ENCODE measurements at regions not wholly inside any gene's neighbourhood (a gene's known extent, or its start where the extent isn't known, plus 50 kb on each side); places are given as distances from the start of the nearest gene placed in this dataset.

DNA sequence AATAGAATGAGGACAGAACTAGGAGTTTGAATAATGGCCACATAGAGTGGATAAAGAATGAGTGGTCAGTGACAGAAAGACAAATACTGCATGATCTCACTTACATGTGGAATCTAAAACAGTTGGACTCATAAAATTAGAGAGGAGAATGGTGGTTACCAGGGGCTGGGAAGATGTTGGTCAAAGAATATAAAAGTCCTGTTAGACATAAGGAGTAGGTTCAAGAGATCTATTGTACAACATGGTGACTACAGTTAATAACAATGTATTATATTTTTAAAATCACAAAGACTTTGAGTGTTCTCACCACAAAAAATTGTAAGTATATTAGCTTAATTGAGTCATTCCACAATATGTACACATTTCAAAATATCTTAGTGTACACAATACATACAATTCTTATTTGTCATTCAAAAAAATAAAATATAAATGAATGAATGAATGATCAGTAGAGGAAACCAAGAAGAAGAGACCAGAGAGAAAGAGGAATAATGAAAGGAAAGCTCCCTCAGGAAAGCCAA is 177.9 kb upstream of the VRK2 start:
- no peak for DNase-seq (ENCODE audit: low read depth in 1 of 2, low spot score in 1 of 2)

DNA sequence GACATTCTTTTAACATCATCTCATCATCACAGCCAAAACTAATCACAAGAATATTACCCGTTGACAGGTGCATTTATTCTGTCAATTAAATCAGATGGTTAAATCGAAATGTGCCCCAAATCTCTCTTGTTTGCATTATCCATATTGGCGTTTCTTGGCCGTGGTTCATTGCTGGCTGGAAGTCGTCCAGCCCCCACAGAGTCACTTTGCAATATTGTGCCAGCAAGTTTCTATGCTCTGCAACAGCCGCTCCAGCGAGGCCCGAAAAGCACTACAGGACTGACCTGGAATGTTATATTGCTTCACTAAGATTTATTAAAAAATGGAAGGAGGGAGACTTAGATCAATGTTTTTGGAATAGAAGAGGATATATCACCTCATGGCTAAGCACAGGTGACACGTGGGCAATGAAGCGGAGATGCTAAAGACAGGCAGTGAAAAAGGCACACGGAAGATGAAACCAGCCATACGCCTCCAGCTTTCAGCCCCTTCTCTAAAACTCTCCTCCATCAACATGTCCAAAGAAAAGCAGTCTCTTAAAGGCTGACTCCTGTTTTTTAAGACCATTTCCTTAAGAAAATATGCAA is 176.8 kb upstream of the VRK2 start:
- DNase-seq (ENCODE audit: low read depth in 1 of 2, low spot score in 1 of 2): no peak

DNA sequence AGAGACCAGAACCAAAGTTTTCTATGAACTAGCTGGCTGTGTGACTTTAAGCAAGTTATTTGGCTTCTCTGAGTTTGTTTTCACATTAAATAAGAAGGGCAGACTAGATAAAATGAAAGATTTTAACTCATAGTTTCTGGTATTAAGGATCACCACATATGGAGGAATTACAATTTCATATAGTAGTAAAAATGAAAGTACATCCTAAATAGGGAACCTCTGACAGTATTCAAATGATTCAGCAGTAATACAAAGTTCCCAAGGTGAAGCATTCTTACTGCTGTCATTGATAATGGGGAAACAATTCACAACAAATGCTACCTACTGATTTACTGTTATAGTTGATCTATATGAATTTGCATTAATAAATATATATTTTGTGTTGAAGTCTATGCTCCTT is 170.3 kb upstream of the VRK2 start:
- no peak for DNase-seq (ENCODE audit: low read depth in 1 of 2, low spot score in 1 of 2)

DNA sequence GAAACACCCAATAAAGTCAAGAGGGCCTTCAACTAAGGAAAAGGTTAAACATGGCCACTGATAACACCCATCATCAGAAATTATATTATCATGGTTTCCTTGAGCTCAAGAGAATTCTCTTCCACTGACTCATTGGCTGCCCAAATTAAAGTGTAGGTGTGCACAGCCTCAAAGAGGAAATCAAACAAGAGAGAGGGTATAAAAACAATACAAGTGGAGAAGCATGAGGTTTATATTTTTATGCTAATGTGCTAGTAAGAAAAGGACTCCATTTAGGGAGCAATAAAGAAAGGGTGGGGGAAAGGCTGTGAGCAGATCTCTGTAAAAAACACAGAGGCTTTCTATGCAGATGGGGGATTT is 168.8 kb upstream of the VRK2 start:
- DNase-seq (ENCODE audit: low read depth in 1 of 2, low spot score in 1 of 2): no peak

DNA sequence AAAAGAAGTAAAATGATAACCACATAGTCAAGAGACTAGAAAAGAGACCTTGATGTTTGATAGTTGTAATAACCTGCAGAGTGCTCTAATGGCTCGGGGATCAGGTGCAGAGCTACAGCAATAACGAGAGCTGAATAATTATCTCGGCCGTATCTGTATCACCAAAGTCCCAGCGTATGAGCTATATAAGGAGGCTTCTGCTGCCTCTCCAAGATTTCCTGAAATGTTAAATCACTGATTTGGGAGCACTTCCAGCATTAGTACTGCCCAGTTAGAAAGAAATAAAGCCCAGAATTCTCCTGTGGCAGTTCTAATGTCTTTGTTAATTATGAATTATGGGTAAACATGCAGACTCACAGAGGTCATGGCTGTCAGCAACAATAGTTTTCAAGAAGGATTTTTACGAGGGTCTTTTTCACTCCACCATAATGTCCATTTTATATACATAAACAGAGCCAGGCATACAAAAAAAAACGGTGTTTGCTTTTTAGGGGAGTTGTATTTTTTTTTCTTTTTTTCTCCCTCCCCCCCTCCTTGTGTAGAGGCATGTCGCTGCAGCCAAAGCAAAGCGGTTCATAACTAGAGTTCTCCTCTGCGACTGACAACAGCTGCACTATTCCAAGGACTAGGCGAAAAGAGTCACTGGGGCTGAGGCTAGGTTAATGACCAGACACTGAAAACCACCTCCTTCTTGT is 168.3 kb upstream of the VRK2 start:
- no peak for DNase-seq (ENCODE audit: low read depth in 1 of 2, low spot score in 1 of 2)

DNA sequence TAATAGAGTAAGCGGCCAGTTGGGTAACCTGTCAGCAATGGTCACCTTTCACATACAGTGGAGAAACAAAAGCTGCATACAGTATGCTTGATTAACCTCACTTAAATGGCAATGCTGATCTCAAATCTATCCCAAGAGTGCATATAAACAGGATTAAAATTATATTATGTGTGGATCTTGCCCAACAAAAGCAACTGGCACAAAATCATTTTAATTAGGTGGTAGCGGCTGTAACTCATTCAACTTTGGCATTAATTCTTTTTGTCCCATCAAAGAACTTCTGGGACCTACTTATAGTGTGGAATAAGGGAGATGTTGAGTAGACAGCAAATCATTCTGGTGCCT is 167.8 kb upstream of the VRK2 start:
- no peak for DNase-seq (ENCODE audit: low read depth in 1 of 2, low spot score in 1 of 2)

DNA sequence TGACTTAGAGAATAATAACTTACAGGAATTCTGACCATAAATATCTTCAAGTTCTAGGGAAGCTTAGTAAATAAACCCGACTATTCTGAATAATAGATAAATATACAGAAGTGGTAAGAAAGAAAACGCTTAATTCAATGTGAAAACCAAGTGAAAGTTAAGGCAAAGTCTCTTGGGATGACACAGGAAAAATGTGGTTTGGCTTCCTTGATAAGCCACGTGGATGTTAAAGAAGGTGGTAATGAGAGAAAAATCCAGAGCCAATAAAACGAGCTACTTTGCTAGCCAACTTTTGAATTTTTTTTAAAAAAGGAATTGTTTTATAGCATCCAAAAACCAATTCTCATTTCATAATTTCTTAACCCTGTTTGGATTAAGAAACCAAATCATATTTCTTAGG is 166.2 kb upstream of the VRK2 start:
- DNase-seq (ENCODE audit: low read depth in 1 of 2, low spot score in 1 of 2): no peak

DNA sequence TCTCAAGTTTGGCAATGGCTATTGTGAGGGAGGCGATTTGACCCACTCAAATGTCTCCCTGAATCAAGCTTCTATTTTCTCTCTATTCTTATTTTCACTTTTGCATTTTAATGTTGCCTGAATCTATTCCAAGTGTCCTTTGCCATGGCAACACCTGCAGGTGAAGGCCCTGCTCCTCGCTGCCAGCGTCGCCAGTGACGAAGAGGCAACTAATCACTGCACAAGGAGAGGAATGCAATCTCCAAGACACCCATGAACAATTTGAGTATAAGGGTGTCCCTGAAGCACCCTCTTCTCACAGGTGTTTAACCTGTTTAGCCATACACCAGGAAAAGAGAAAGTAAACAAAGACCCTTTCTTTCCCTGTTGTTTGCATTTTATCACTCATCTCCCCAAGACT is 165.6 kb upstream of the VRK2 start:
- DNase-seq (ENCODE audit: low read depth in 1 of 2, low spot score in 1 of 2): no peak

DNA sequence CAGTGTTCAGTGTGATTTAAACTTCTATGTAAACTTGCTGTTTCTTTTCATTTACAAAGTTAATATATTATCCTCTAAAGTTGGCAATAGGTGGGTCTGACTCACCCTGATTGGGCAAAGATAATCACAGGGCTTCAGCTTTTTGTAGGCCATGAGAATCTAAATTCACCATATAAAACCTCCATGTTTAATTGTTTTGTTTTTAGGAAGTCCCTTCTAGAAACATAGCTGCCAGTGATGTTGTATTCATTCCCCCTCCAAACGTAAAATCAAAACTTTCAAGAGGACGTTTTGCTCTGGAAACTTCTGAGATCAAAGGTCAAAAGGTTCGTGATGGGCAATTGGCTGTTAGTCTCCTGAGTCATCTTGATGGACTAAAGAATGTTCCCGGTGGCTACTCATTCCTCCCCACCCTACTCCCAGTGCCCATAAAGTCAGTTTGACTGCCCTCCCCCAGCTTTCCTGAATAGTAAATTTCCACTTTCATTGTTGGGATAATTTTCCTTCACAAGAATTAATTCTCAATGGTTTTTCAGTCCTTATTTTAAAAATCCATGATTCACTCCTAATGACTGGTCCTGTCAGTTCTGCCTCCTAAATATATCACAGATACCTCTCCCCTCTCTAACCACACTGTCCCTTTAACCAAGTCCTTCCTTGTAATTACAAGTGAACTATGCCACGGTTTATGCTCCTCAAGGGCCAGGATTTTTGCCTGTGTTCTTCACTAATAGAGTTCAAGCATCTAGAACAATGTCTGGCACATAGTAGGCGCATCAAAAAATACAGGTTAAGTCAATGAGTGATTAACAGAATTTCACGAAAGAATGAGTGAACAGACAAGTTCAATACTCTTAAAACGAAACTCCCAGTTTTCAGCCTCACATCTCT is 164.4 kb upstream of the VRK2 start:
- DNase-seq (ENCODE audit: low read depth in 1 of 2, low spot score in 1 of 2): no peak

DNA sequence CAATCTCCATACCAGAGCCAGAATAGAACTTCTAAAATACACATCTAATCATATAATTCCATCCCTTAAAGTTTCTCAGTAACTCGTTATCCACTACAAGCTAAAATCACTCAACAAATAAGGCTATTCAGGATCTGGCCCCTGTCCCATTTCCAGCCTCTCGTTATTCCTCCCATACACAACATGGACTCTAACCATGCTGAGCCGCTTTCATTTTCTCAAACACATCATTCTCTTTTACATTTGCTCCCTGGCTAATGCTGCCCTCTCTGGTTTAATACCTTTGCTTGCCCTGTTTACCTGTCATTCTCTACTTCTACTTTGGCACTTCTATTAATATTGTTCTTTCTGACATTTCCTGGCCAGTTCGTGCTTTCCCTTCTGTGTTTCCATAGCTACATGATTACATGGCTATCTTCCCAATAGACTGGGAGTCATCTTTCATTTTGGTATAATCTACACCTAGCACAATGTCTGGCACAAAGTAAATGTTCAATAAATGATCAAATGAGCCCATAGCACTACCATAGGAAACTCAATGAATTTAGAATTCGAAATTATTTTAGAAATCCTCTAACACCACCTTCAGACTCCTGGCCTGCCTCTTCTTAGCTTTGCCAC is 163.6 kb upstream of the VRK2 start:
- no peak for DNase-seq (ENCODE audit: low read depth in 1 of 2, low spot score in 1 of 2)

DNA sequence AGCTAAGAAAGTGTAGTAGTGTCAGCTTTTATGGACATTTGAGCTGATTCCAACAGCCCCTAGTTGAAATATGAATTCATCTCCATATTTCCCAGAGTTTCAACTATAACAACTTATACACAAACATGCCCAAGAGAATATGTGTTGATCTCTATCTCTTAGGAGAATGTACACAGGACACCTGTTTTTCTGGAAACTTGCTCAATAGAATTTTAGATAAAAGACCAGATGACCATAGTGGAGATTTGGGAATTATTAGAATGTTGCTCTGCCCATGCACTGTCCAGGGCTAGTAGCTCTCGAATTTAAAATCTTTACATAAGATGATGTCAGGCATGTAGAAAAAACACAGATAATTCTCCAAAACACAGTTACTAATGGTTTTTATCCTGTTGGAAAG is 162.3 kb upstream of the VRK2 start:
- DNase-seq (ENCODE audit: low read depth in 1 of 2, low spot score in 1 of 2): no peak

DNA sequence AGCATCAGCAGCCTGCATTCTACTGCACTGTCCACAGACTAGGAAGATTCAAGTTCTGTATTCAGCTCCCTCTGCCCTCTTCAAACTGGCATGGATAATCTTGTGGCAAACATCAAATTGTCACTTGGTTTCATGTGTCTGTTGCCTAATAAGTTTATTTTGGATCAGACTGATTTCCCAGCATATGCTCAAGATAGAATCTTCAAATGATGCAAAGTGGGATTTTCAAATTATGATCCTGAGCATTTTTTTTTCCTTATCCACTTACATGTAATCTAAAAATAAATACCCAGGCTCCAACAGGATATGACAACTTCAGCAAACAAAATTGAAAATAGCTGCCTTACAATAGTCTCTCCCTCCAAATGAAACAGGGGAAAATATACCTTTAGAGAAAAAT is 160.9 kb upstream of the VRK2 start:
- no peak for DNase-seq (ENCODE audit: low read depth in 1 of 2, low spot score in 1 of 2)

DNA sequence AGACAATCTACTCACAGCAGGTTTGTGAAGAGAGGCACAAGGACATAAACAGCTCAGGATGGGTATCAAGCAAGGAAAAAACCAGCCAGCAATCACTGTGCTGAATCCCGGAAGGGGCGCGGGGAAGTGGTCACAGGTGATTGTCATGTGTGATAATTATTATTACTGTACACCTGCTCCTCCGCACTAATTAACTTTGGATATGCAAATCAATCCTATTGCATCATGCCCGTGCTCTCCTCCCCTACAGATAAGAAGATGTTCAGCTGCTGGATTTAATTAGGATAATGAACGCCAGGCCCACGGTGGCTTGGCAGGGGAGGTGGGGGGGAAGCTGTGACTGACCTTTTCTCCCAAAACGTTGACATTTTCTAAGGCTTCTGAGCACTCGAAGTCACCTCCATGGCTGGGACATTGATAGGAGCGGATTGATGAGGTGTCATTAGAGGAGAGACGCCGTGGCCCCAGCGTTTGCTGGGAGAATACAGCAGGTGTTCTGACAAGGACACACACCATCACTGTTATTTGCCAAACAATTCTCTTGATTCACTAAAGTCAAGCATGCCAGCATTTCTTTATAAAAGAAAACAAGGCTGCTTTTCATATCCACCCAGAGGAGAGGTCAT is 160.3 kb upstream of the VRK2 start:
- no peak for DNase-seq (ENCODE audit: low read depth in 1 of 2, low spot score in 1 of 2)

DNA sequence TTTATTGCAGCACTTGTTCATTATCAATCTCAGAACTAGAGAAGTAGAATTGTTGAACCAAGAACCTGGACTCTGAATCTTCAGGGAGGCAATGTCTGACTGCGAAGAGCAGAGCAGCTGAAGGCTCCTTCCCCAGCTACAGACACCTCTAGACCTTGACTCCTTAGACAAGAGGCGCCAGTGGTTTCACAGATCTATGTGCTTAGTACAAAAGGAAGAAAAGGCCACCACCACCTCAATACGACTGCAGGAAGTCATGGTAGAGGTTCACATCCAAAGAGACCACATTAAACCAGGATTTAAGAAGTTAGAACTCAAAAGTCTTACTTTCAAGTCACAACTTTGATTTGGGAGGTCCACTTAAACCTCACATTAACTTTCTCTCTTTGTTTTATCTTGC is 158.1 kb upstream of the VRK2 start:
- no peak for DNase-seq (ENCODE audit: low read depth in 1 of 2, low spot score in 1 of 2)

DNA sequence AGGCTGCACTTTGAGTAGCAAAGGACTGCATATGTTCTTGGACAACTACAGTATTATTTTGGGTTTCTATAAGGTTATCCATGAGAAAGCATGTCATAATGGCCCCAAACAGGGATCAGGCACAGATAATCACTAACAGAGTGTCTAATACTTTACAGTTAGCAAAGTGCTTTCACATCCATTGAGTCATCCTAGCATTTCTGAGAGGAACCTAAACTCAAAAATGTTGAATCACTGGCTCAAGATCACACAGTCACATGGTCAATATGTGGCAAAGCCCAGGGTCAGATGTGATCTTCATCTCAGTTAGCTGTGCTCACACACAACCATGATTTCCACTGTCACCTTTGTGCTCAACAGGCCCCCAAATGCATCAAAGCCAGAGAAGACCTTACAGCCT is 156.1 kb upstream of the VRK2 start:
- no peak for DNase-seq (ENCODE audit: low read depth in 1 of 2, low spot score in 1 of 2)

DNA sequence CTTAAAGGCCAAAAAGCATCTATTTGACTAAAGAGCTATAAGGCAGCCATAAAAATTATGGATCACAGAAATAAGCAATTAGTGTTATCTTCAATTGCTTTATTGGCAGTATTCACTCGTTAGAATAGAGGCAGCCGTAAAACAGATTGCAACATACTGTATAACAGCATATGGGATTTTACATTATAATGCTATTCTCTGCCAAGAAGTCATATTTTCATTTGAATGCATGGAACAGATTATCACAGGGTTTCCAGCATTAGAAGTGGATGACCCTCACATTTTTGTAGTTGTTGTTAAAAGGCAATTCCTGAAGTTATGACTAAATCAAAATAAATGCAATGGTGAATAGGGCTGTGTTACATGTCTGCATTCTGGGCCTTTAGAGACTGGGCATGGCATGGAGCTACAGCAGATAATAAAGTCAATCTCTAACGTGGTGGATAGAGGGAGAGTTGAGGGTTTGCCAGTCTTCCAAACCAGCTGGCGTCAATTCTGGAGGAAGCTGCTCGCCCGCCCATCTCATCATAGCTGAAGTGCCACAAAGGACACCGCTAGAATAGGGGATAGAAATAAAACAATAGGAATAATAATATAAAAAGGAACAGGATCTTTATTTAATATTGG is 155.4 kb upstream of the VRK2 start:
- DNase-seq (ENCODE audit: low read depth in 1 of 2, low spot score in 1 of 2): no peak

DNA sequence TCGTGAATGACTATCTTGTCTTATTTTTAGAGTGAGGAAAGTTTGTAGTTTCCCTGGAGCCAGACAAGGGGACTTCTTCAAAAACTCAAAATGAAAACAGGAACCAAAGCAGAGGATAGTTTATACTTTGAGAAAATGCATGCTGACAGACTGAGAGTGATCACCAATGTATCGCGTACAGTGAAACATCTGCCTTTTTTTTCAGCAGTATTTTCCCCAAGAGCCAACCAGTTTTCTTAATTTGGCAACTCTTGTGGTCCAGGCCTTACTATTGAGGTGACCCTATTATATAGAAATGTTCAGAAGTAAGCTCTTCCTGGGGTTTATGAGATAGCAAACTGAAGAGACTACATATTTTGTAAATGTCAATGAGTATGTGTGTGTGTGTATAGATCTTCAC is 153.7 kb upstream of the VRK2 start:
- DNase-seq (ENCODE audit: low read depth in 1 of 2, low spot score in 1 of 2): no peak

DNA sequence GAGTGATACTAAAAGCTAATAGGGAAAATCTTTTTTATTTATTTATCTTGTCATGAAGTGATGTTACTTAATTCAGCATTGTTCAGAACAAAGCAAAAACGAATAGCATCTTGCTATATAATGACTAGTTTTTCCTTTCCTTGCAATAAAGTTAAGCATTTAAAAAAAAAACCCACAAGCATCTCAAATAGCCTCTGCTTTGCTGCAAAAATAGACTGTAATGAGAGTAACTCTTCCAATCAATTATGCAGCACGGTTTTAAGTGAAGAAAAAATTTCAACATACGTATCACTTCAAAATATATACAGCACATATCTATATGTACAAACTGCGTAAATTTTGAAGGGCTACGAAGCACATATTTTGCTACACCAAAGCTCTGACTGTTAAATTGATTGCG is 153.3 kb upstream of the VRK2 start:
- DNase-seq (ENCODE audit: low read depth in 1 of 2, low spot score in 1 of 2): no peak

DNA sequence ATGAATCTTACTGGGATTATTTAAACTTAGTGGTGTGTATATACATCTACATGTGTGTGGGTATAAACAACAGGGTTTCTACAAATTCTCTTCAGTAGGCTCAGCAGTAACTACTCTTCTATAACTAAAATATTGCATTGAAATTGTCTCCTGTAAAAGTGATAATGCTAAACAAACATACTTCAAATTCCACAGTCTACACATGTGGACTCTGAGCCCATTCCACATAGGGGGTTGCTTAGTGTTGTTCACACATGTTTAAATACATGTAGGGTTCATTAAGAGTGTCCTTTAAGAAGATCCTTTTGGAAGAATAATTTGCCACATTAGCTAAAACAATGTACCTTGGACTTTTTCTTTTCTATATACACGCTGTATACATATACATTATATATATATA is 152.8 kb upstream of the VRK2 start:
- no peak for DNase-seq (ENCODE audit: low read depth in 1 of 2, low spot score in 1 of 2)

DNA sequence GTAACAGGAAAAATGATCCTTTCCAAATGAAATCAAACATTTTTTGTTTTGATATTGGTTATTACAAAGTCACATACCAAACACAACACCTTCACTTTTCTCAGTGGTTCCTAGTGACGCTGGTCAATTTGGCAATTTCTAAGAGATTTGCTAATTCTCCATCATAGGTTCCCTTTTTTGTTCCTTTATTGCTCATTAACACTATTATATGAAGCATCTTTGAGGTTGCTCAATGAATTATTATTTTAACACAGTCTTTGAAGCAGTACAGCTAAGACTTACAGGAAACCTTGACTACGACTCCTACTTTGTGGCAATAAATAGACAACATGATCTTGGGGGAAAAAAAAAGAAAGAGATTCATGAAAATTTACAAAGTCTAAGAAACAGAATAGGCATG is 152.2 kb upstream of the VRK2 start:
- no peak for DNase-seq (ENCODE audit: low read depth in 1 of 2, low spot score in 1 of 2)

DNA sequence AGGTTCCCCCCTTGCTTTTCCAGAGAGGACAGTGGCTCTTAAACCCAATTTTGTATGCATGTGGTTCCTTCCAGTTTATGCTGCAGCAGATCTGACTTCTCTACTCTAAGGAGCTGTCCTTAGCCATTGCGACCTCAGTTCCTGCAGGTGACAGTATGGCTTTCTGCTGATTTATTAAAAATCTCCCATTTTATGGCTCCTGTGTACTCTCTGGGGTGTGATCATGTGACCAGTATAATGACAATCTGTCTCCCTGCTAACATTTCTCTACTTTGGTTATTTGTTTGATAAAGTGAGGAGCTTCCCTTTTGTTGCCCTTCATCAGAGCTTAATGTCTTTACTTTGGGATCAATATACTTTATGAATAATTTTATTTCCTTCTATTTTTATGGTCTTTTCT is 148.7 kb upstream of the VRK2 start:
- no peak for DNase-seq (ENCODE audit: low read depth in 1 of 2, low spot score in 1 of 2)

Measured in activated CD4-positive, alpha-beta T cell treated with anti-CD3 and anti-CD28 coated beads, Interleukin-2, amount 50 U/mL, for 24 hours (primary cell).